Keratinocyte (primary cell): ENCODE measurements at regions not wholly inside any gene's neighbourhood (a gene's known extent, or its start where the extent isn't known, plus 50 kb on each side); places are given as distances from the start of the nearest gene placed in this dataset.

ENCODE experiments used
- CTCF ChIP-seq, 3 experiments: IDR thresholded peaks in 1 of 3; conservative IDR thresholded peaks in 1 of 3; optimal IDR thresholded peaks in 1 of 3; 2 replicates in 2 of 3; 3 replicates in 1 of 3; pipeline versions ENCODE3 to v1.5.1; 2011; ENCODE audit warnings: low read length in 3 of 3, mild to moderate bottlenecking in 3 of 3, moderate library complexity in 2 of 3, control low read depth in 1 of 3, inconsistent platforms in 1 of 3; ENCODE audit not compliant: insufficient read depth in 2 of 3; ENCODE audit errors: extremely low read depth in 1 of 3
- EZH2 ChIP-seq: IDR thresholded peaks from one replicate; pipeline ENCODE4 v1.6.1; 2012; ENCODE audit warnings: inconsistent platforms, mild to moderate bottlenecking, low read length, moderate library complexity

GRCh38 chr10:27312854-27313253, 72.3 kb upstream of the ACBD5 start:
- no peak for TF ChIP-seq CTCF (optimal IDR thresholded peaks at IDR 0.05 in 1 of 3, IDR thresholded peaks at IDR 0.05 in 1 of 3, conservative IDR thresholded peaks at IDR 0.05 in 1 of 3; ENCODE audit: extremely low read depth in 1 of 3, insufficient read depth in 2 of 3, low read length in 3 of 3)
- TF ChIP-seq EZH2, result no peak
